GM18499 (cell line): ENCODE measurements at regions not wholly inside any gene's neighbourhood (a gene's known extent, or its start where the extent isn't known, plus 50 kb on each side); places are given as distances from the start of the nearest gene placed in this dataset.
A peak's percentile ranks its signal among the peaks of the same experiment; 100 is the strongest.
"Not testable (repeated sequence)": the region's sequence is repeated elsewhere in the genome, so short reads cannot be mapped to it uniquely, and the experiment has no call there.

Experiments
- ATAC-seq: cut with Tn5 transposase; IDR thresholded peaks from one replicate; pipeline ENCODE4 v1.9.1; 2021; ENCODE audit warnings: moderate number of reproducible peaks; ENCODE audit not compliant: insufficient read depth, unreplicated experiment

DNA sequence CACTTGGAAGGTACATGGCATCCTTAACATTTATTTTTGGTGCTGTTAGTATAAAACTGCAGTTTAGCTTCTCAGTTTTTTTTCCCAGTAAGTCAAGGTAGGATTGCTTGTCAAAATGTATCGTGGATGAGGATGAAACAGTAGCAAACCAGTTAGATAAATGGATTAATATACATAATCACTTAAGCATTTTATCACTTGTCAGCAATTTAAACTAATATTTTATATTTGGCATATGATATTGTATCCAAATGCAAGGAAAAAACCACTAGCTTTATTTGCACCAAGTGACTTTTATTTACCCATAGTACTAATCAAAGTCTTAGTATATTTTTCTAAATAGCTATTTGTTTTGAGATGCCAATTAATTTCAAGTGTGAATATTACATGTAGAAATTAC, 137.7 kb upstream of the XIRP2 start:
- ATAC-seq = no peak

DNA sequence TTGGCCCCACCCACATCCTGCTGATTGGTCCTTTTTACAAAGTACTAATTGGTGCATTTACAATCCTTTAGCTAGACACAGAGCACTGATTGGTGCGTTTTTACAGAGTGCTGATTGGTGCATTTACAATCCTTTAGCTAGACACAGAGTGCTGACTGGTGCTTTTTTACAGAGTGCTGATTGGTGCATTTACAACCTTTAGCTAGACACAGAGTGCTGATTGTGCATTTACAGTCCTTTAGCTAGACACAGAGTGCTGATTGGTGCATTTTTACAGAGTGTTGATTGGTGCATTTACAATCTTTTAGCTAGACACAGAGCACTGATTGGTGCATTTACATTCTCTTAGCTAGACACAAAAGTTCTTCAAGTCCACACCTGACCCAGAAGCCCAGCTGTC, 144.2 kb upstream of the XIRP2 start:
- ATAC-seq = not testable (repeated sequence)

DNA sequence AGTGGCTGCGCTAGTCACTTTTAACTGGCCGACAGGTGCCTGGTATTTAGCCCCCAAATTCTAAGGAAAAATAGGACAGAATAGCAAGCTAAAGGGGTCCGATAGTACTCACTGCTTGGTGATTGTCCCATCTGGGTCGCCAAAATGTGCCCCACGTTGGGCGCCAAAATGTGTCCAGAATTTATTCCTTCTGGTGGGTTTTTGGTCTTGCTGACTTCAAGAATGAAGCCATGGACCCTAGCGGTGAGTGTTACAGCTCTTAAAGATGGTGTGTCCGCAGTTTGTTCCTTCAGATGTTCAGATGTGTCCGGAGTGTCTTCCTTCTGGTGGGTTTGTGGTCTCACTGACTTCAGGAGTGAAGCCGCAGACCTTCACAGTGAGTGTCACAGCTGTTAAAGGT, 144.8 kb upstream of the XIRP2 start:
- ATAC-seq = not testable (repeated sequence)

DNA sequence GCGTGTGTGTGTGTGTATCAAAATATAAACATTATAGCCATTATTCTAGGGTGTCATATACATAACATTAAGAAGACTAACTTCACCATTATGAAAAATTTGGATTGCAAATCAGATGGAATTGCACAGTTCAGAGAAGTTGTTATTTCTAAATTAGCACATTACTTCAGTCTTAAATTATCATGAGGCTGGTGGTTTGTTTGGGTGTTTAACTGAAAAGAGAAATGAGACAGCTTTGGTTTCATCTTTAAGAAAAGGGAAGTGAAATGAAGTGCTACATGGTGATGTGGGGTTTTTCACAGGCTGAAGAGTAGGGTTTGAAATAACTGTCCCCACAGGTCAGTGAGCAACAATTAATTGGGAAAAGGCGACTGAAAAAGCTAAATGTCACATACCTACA, 161.2 kb upstream of the XIRP2 start:
- ATAC-seq = peak; percentile 99

GRCh38 chr2:166725927-166726924, 162.1 kb upstream of the XIRP2 start:
- no peak for ATAC-seq

GRCh38 chr2:166716968-166717367, 171.3 kb upstream of the XIRP2 start:
- no peak for ATAC-seq

- no peak for ATAC-seq
These were observed 188.2 kb upstream of the XIRP2 start for GRCh38 chr2:166700079-166700478.

DNA sequence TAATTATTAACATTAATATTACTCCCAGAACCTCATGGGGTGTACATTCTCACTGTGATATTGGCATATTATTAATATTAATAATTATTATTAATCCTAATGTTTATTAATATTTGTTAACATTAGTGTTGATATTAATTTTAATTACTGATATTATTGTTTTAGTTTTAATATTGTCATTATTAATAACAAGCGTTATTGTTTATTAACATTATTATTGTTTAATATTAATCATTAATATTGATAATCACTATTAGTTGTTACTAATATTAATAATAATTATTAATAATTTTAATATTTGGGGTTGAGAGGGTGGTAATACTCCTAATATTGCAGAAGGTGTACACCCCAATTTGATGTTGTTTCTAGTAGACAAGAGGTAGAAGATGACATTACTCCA, 193.1 kb upstream of the XIRP2 start:
- ATAC-seq = no peak

- ATAC-seq = not testable (repeated sequence)
These were observed 192.0 kb upstream of the SCN7A start for GRCh38 chr2:166686057-166686456.

GRCh38 chr2:166677996-166678395, 183.9 kb upstream of the SCN7A start:
- ATAC-seq = no peak

DNA sequence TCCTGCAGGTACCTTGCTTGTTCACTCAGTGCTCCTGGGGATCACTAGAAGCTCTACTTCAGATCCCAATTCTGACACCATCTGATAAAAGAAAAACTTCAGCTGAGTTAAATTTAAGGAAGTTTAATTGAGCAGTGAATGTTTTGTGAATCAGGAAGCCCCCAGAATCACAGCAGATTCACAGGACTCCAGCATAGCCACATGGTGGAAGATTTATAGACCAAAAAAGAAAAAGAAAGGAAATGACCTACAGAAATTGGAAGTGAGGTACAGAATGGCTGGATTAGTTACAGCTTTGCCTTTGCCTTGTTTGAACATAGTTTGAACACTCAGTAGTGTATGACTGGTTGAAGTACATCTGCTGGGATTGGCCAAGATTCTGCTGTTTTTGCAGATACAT, 182.7 kb upstream of the SCN7A start:
- no peak for ATAC-seq

DNA sequence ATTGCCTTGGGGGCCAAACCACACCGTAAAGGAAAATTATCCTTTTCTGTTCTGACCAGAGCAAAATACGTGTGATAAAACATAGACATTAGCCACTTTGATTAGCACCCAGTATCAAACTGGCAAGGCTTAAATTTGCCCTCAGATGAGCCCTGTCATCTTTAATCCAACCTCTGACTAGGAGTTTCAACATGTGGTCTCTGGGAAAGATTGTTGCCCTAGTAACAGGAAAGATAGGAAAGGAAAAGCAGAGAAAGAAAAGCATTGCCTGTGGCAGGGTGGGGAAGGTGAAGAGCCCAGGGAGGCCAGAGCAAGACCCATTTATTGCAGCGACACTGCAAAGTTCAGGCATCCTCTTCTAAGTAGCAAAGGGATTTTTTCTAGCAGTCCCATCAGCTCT, 181.5 kb upstream of the SCN7A start:
- ATAC-seq = no peak

DNA sequence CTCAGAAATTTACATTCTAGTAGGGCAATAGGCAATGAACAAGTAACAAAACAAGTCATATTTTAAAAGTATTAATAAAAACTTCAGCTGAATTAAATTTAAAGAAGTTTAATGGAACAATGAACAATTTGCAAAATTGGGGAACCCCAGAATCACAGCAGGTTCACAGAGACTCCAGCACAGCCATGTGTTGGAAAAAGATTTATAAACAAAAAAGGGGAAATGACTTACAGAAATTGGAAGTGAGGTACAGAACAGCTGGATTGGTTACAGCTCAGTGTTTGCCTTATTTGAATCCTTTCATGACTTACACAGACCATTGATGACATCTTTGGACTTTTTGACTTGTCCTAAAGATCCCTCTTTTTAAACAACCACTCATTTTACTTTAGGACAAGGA, 179.9 kb upstream of the SCN7A start:
- ATAC-seq = no peak

DNA sequence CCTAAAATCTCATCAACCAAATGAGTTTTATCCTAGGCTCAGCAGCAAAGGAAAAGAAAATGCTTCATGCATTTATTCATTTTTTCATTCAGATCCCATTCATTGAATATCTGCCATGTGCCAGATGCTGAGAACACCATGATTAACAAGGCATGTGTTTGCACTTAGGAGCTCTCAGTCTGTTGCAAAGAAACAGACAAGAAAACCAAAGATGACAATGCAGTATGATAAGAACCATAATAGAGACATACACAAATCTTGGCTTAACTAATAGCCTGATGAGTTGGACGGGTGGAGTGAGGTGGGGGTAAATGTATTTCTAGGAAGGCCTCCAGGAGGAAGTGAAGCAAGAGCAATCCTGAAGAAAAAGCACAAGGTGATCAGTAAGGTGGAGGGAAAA, 177.8 kb upstream of the SCN7A start:
- ATAC-seq = no peak

DNA sequence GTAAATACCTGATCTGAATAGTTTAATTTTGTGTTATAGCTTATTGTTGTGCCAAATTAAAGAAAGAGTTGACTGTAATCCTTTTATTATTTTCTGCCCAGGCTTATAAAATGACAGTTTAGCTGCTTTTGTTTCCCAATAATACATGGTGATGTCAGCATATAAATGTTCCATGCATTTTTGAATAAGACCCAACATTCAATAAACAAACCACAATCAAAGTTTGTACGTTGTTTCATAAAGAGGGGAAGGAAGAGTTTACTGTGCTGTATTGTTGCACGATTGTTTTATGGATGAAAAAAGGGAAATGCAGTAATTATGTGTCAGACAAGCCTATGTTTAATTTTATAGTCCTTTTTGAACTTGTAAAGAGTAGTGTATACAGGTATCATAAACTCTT, 177.2 kb upstream of the SCN7A start:
- no peak for ATAC-seq

DNA sequence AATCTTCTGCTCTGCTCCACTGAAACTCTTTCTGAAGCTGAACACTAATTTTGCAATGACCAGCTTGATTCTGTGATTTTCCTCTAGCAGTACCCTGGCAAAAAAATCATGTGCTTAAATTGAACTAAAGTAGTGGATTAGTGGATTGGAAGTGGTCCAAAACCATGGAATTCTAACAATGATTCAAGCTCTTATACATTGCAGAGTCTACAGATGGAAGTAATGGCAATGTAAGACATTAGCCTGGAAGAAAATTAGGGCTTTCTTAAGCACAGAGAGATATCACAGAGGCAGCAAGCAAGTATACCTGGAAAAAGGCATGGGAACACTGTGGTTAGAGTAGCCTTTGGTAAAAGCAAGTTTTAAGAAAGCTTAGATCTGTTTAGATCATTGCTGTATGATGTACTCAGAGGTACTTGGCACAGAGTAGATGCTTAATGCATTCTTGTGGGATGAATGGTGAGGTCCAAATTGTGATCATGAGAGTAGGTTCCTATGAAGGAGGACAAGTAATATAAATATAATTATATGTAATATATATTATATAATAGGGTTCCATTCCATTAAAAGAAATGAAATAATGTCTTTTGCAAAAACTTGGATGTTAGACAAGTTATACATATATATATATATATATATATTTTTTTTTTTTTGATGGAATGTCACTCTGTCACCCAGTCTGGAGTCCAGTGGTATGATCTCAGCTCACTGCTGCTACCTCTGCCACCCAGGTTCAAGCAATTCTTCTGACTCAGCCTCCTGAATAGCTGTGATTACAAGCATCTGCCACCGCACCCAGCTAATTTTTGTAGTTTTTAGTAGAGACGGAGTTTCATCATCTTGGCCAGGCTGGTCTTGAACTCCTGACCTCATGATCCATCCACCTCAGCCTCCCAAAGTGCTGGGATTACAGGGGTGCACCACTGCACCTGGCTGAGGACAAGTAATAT, 172.2 kb upstream of the SCN7A start:
- ATAC-seq = no peak

GRCh38 chr2:166661824-166662223, 167.8 kb upstream of the SCN7A start:
- ATAC-seq = no peak

GRCh38 chr2:166661391-166661790, 167.3 kb upstream of the SCN7A start:
- no peak for ATAC-seq

- ATAC-seq = no peak
These were observed 164.9 kb upstream of the SCN7A start for GRCh38 chr2:166658901-166659300.

GRCh38 chr2:166653185-166653813, 159.2 kb upstream of the SCN7A start:
- no peak for ATAC-seq

- no peak for ATAC-seq
These were observed 157.9 kb upstream of the SCN7A start for GRCh38 chr2:166651991-166652390.
